ENCODE measurements at regions not wholly inside any gene's neighbourhood (a gene's known extent, or its start where the extent isn't known, plus 50 kb on each side); places are given as distances from the start of the nearest gene placed in this dataset.
"Not testable (repeated sequence)": the region's sequence is repeated elsewhere in the genome, so short reads cannot be mapped to it uniquely, and the experiment has no call there.

- no peak for DNase-seq
- no peaks in the 10 kb centered on the region for H3K36me3 ChIP-seq
- no peak overlapping the region for H3K27ac ChIP-seq
- no peak overlapping the region for H3K4me3 ChIP-seq
- 35 to 45% (median 41%) methylated on average over 1 of the region's 1 CpG for whole genome bisulfite sequencing, 5 donors
- H3K4me1 ChIP-seq: no peaks in the 10 kb centered on the region
- intact Hi-C loops (cut with DNase I; ENCODE audit: low total_unique reads): no loop called here
- no peaks in the 10 kb centered on the region for H3K9me3 ChIP-seq
- TF ChIP-seq POLR2A (IDR thresholded peaks at IDR 0.05): no peak
- TF ChIP-seq EP300 (IDR thresholded peaks at IDR 0.05): no peak
- TF ChIP-seq, protein P1, sequence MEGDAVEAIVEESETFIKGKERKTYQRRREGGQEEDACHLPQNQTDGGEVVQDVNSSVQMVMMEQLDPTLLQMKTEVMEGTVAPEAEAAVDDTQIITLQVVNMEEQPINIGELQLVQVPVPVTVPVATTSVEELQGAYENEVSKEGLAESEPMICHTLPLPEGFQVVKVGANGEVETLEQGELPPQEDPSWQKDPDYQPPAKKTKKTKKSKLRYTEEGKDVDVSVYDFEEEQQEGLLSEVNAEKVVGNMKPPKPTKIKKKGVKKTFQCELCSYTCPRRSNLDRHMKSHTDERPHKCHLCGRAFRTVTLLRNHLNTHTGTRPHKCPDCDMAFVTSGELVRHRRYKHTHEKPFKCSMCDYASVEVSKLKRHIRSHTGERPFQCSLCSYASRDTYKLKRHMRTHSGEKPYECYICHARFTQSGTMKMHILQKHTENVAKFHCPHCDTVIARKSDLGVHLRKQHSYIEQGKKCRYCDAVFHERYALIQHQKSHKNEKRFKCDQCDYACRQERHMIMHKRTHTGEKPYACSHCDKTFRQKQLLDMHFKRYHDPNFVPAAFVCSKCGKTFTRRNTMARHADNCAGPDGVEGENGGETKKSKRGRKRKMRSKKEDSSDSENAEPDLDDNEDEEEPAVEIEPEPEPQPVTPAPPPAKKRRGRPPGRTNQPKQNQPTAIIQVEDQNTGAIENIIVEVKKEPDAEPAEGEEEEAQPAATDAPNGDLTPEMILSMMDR (IDR thresholded peaks at IDR 0.05): no peak
- no peak for TF ChIP-seq POLR2AphosphoS5 (IDR thresholded peaks at IDR 0.05)
- peaks cover 0 to 3% (median 0%) of the 10 kb centered on the region in 3 donors for H3K27me3 ChIP-seq
Measured at GRCh38 chr7:26948617-26949118, 84.3 kb upstream of the SKAP2 start.

DNA sequence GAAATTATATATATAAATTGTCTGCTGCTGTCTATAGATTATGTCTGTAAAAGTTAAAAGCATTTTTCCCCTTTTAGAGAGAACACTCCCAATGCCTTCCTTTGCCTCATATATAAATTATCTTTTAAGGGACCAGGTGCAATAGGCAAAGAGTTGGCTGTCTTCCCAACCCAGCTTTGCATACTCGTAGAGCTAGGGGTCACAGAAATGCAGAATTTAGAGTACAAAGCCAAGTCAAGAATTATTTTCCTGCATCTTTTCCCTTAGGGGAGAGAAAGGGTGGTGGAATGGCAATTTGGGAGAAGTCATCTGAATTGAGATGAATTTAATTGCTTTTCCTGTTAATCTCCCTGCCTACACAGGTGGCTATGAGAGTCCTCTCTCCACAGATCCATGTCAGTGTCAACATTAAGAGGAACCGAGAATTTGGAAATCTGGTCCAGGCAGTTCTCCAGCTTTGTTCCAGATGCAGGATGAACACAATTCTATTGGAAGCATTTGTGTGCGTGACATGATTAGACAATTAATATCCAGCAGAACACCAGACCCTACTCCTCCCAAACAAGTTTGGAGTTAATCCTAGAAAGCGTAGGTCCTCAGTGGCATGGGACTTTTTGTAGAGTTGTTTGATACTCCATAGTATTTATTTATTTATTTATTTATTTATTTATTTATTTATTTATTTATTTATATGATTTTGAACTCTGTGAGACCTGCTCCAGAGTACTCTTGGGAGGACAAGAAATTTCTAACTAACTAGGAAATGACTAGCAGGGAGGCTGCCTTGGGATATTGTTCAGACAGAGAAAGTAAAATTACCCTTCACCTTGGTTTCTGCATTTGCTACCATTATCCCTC, 80.3 kb upstream of the SKAP2 start:
- Histone ChIP-seq H3K4me1 (no peaks in the 10 kb centered on the region), H3K4me3 (no peak overlapping the region), H3K9me3 (no peaks in the 10 kb centered on the region), H3K27ac (no peak overlapping the region), H3K27me3 (peaks cover 0 to 7% (median 0%) of the 10 kb centered on the region in 3 donors), H3K36me3 (no peaks in the 10 kb centered on the region)
- DNase-seq: no peak
- 58 to 68% (median 63%) methylated on average over 4 of the region's 4 CpGs for WGBS, 5 donors
- TF ChIP-seq POLR2AphosphoS5 (IDR thresholded peaks at IDR 0.05) (no peak), POLR2A (IDR thresholded peaks at IDR 0.05) (no peak), EP300 (IDR thresholded peaks at IDR 0.05) (no peak)
- intact Hi-C loops (cut with DNase I; ENCODE audit: low total_unique reads): no loop called here

DNA sequence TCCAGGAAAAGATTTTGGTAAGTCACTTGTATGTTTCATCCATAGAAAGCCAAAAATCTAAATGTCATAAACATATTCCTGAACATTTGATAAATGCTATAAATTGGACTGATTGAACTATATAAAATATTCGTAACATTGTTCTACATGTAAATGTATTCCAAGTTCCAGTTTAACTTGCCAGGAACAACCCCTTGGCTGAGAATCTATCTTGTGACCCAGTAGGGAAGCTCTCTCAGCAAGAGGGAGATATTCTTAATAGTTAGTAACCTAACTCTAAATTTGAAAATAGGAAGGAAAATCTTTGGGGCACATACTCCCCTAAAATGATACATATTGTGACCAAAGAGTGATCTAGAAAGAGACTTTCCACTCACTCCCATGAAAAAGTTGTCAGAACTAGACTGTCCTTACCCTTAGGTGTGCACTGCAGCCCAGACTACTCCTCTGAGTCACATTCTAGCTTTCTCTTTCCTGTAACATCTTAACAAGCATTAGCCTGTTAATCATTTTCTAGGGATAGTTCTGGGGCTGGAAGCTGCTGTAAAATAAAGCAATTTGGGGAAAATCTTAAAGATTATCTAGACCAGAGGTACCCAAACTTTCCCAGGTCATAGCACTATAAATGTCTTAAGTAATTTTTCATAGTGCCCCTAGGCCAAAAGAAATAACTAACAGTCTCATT, 73.7 kb upstream of the SKAP2 start:
- Histone ChIP-seq H3K27me3 (peaks cover 0 to 1% (median 0%) of the 10 kb centered on the region in 3 donors), H3K4me3 (no peak overlapping the region), H3K4me1 (no peaks in the 10 kb centered on the region), H3K9me3 (no peaks in the 10 kb centered on the region), H3K27ac (no peak overlapping the region), H3K36me3 (no peaks in the 10 kb centered on the region)
- DNase-seq: no peak
- intact Hi-C loops (cut with DNase I; ENCODE audit: low total_unique reads): no loop called here
- TF ChIP-seq EP300 (IDR thresholded peaks at IDR 0.05) (no peak), POLR2AphosphoS5 (IDR thresholded peaks at IDR 0.05) (no peak), POLR2A (IDR thresholded peaks at IDR 0.05) (no peak)
- TF ChIP-seq, protein P1 (IDR thresholded peaks at IDR 0.05): no peak
- WGBS, 5 donors: 74 to 86% (median 78%) methylated on average over 1 of the region's 1 CpG

DNA sequence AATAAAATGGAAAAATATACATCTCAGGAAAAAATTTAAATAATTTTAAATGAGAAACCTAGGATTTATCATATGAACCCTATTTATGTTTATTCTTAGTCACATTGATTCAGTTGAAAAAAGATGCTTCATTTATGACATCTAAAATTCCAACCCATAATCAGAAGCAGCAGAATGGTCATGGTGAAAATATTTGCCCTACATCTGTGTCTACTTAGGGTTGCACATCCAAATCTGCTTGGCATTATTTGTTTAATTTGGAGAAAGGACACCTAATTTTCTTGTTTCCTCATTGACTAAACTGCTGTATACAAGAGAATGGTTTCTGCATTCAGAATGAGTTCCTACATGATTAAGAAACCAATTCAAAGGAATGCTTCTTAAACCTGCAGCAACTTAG, 72.9 kb upstream of the SKAP2 start:
- no peak overlapping the region for H3K4me3 ChIP-seq
- no peaks in the 10 kb centered on the region for H3K4me1 ChIP-seq
- H3K9me3 ChIP-seq: no peaks in the 10 kb centered on the region
- intact Hi-C loops (cut with DNase I; ENCODE audit: low total_unique reads): no loop called here
- TF ChIP-seq POLR2A (IDR thresholded peaks at IDR 0.05) (no peak), POLR2AphosphoS5 (IDR thresholded peaks at IDR 0.05) (no peak)
- TF ChIP-seq, protein P1 (IDR thresholded peaks at IDR 0.05): no peak
- H3K27ac ChIP-seq: no peak overlapping the region
- no peaks in the 10 kb centered on the region for H3K27me3 ChIP-seq
- no peak for DNase-seq
- no peaks in the 10 kb centered on the region for H3K36me3 ChIP-seq

DNA sequence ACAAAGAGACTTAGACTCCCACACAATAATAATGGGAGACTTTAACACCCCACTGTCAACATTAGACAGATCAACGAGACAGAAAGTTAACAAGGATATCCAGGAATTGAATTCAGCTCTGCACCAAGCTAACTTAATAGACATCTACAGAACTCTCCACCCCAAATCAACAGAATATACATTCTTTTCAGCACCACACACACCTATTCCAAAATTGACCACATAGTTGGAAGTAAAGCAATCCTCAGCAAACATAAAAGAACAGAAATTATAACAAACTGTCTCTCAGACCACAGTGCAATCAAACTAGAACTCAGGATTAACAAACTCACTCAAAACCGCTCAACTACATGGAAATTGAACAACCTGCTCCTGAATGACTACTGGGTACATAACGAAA, 68.2 kb upstream of the SKAP2 start:
- DNase-seq; intact Hi-C loops (cut with DNase I; ENCODE audit: low total_unique reads); H3K27ac ChIP-seq; H3K4me1 ChIP-seq; H3K4me3 ChIP-seq; H3K9me3 ChIP-seq; H3K36me3 ChIP-seq; H3K27me3 ChIP-seq: not testable (repeated sequence)
- WGBS, 5 donors: 80 to 86% (median 84%) methylated on average over 2 to 3 of the region's 3 CpGs
